Cardiac muscle cell (in vitro differentiated cells and primary cell): ENCODE measurements at regions not wholly inside any gene's neighbourhood (a gene's known extent, or its start where the extent isn't known, plus 50 kb on each side); places are given as distances from the start of the nearest gene placed in this dataset.

Source experiments
- DNase-seq, 2 donors: peaks; one replicate each; pipeline versions ENCODE4 v3.0.0 to v3.0.0-alpha.2; 2010 to 2017; ENCODE audit warnings: low read depth in 1 of 2, low spot score in 1 of 2
- H3K27ac ChIP-seq: fragments of 200-600 bp; sonication (generic); 2 replicates; pipeline ENCODE4 v1.5.1; 2016
- H3K27me3 ChIP-seq: fragments of 200-600 bp; sonication (generic); 2 replicates; pipeline ENCODE4 v1.6.0; 2016; ENCODE audit warnings: control low read depth
- H3K36me3 ChIP-seq: fragments of 200-600 bp; sonication (generic); 2 replicates; pipeline ENCODE4 v1.5.1; 2016; ENCODE audit warnings: control low read depth
- H3K4me1 ChIP-seq: fragments of 200-600 bp; sonication (generic); 2 replicates; pipeline ENCODE4 v1.8.1; 2017; ENCODE audit warnings: low read depth, mild to moderate bottlenecking, mixed run types
- H3K4me3 ChIP-seq: fragments of 200-600 bp; sonication (generic); 2 replicates; pipeline ENCODE4 v1.5.1; 2016; ENCODE audit warnings: mild to moderate bottlenecking
- H3K9me3 ChIP-seq: fragments of 200-600 bp; sonication (generic); 2 replicates; pipeline ENCODE4 v1.5.1; 2017; ENCODE audit warnings: low read depth, mild to moderate bottlenecking, control low read depth
- CTCF ChIP-seq: IDR thresholded peaks from 2 replicates; pipeline ENCODE4 v1.5.1; 2012; ENCODE audit warnings: low read depth, mild to moderate bottlenecking, low read length

- DNase-seq: peak in 1 of 2 donors; percentile 22
- Histone ChIP-seq H3K4me3 (no peak overlapping the region), H3K27me3 (no peaks in the 10 kb centered on the region), H3K27ac (no peak overlapping the region), H3K36me3 (no peaks in the 10 kb centered on the region), H3K9me3 (no peaks in the 10 kb centered on the region), H3K4me1 (no peaks in the 10 kb centered on the region)
- no peak for TF ChIP-seq CTCF
These were observed 280.9 kb upstream of the SIX2 start for GRCh38 chr2:45289997-45290709.

GRCh38 chr2:45288532-45289417, 279.5 kb upstream of the SIX2 start:
- DNase-seq: peak in 1 of 2 donors; percentile 12
- Histone ChIP-seq H3K27ac (no peak overlapping the region), H3K4me1 (no peaks in the 10 kb centered on the region), H3K9me3 (no peaks in the 10 kb centered on the region), H3K36me3 (no peaks in the 10 kb centered on the region), H3K4me3 (no peak overlapping the region), H3K27me3 (no peaks in the 10 kb centered on the region)
- no peak for TF ChIP-seq CTCF

- TF ChIP-seq CTCF: no peak
- DNase-seq: peak in 1 of 2 donors; percentile 78
These were observed 277.8 kb upstream of the SIX2 start for GRCh38 chr2:45287045-45287444.

GRCh38 chr2:45285771-45286390, 276.6 kb upstream of the SIX2 start:
- Histone ChIP-seq H3K36me3 (no peaks in the 10 kb centered on the region), H3K4me3 (no peak overlapping the region), H3K27ac (no peak overlapping the region), H3K27me3 (no peaks in the 10 kb centered on the region), H3K4me1 (peaks cover 4% of the 10 kb centered on the region), H3K9me3 (no peaks in the 10 kb centered on the region)
- TF ChIP-seq CTCF: no peak
- DNase-seq: peak in 1 of 2 donors; percentile 12

More at GRCh38 chr2:45287045-45287444, 277.8 kb upstream of the SIX2 start:
- H3K9me3 ChIP-seq: no peaks in the 10 kb centered on the region
- no peaks in the 10 kb centered on the region for H3K4me1 ChIP-seq
- no peaks in the 10 kb centered on the region for H3K36me3 ChIP-seq
- H3K4me3 ChIP-seq: no peak overlapping the region
- H3K27me3 ChIP-seq: no peaks in the 10 kb centered on the region
- H3K27ac ChIP-seq: no peak overlapping the region

- Histone ChIP-seq H3K4me1 (peaks cover 4% of the 10 kb centered on the region), H3K4me3 (no peak overlapping the region), H3K27me3 (no peaks in the 10 kb centered on the region), H3K27ac (no peak overlapping the region), H3K36me3 (no peaks in the 10 kb centered on the region), H3K9me3 (no peaks in the 10 kb centered on the region)
- DNase-seq: peak in 1 of 2 donors; percentile 21
- TF ChIP-seq CTCF: no peak
These were observed 276.1 kb upstream of the SIX2 start for GRCh38 chr2:45285311-45285710.
